ENCODE measurements at regions not wholly inside any gene's neighbourhood (a gene's known extent, or its start where the extent isn't known, plus 50 kb on each side); places are given as distances from the start of the nearest gene placed in this dataset.

DNA sequence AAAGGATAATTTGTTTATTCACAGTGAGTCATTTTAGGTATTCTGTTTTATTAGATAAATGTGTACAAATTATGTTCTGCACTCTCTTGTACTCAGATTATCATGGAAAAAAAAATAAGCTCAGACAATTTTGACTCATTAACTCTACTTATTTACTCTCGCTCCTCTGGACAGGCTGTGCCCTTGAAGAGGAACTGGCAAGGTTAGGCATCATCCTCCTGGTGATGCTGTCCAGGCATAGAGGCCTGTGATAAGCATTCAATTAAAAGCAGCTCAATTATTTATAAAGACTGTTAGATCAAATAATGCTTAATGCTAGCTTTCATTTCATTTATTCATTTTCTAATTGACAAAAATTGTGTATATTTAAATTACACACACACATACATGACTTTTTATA, 518.5 kb downstream of the TENT5A start:
- no peak for DNase-seq

DNA sequence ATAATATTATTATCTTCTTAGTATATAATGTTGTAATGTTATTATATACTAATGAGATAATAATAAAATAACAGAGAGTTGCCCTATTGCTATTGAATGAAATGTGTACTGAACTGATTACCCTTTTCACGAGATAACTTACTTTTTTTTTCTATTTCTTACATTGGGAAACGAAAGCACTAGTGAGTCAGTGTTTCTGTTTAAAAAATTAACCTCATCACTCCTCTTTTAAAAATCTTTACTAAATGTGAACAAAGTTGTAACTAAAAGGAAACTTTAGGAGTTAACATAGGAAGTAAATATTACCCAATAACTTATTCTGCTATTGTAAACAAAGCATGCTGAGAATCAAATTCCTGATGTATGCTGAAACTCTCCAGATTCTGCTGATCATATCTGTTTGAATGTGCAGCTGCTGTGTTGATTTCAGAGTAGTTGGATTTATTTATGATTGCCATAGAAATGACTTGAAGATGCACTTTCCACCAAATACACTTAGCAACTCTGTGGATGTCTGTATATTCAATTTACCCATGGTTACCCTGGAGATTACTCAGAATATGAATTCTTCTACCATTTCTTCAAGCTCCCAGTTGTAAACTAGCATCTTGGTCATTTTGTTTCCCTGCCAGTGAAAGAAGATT, 523.4 kb downstream of the TENT5A start:
- peak; percentile 26 for DNase-seq

DNA sequence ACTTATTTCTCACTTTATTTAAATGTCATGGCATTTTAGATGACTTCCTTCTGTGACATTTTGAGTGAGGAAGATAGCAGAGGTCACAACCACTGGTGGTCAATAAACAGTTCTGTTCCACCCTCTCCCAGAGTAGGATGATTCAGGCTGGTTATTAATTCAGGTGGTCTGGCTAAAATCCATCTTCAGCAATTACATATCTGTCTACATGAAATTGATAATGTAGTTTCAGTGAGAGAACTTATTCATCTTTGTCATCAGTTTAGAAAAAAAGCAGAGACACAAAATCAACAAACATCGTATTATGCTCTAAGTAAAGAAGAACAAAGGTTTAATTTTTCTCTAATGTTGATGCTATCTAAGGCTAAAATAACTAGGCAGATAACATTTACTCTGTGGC, 525.5 kb downstream of the TENT5A start:
- no peak for DNase-seq

- DNase-seq: no peak
These were observed 535.8 kb downstream of the TENT5A start for GRCh38 chr6:81216668-81217067.

GRCh38 chr6:81215092-81215432, 537.4 kb downstream of the TENT5A start:
- no peak for DNase-seq

- no peak for DNase-seq
These were observed 537.9 kb downstream of the TENT5A start for GRCh38 chr6:81214414-81215091.

- DNase-seq: peak; percentile 51
These were observed 547.8 kb downstream of the TENT5A start for GRCh38 chr6:81204731-81205130.

GRCh38 chr6:81194374-81194773, 558.1 kb downstream of the TENT5A start:
- DNase-seq: no peak

DNA sequence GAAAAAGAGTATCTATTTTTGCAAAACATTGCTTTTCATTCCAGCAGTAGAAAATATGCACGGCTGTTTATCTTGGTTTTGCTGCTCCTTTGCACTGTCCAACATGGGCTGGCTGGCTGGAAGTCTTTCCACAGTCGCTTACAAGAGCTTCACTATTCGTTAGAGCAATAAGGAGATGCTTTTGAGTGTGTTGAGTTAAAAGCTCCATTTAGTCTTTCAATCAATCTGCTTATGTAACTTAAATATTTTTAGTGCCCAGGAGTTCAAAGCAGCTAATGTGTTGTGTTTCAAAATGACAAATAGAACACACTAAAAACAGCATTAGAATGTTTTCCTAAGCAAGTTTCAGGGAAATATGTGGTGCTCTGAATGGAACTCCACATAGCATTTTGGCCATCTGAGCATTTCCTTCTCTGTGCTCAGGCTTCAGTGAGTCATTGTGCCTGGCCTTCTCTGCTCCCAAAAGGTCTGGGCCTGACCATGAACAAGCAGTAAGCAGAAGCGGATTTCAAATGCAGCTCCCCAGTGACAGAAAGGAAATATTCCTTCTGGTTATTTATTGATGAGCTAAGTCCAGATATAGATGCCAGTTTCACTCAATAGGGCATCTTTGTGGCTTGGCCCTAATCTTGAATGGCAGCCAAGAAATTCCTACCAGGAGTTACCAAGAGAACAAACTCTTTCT, 580.3 kb downstream of the TENT5A start:
- DNase-seq: peak; percentile 74

DNA sequence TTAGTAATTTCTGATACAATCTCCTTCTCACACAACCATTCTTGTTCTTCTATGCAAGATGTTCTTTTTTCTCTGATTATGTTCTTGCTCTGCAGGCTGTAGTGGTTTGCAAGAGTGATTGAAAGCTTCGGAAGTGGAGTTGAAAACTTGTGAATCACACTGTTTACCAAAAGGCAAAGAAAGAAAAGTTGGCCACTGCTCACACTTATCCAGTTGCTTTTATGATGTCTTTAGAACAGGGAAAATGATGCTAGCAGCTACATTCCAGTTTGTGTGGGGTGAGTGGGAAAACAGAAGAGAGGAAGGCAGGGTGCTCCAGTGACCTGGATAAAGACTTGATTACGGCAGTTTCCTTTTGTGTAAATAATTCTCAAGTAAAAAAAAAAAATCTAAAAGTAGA, 583.3 kb downstream of the TENT5A start:
- DNase-seq: peak; percentile 57

GRCh38 chr6:81166770-81167169, 585.7 kb downstream of the TENT5A start:
- DNase-seq: peak; percentile 85

DNA sequence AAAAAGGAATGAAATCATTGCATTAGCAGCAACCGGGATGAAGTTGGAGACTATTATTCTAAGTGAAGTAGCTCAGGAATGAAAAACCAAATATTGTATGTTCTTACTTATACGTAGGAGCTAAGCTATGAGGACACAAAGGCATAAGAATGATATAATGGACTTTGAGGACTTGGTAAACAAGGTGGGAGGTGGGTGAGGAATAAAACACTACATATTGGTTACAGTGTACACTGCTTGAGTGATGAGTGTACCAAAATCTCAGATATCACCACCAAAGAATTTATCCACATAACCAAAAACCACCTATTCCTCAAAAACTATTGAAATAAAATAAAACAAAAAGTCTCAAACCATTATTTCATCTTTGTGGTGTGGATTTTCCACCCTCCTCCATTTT, 593.5 kb downstream of the TENT5A start:
- no peak for DNase-seq

- DNase-seq: peak; percentile 51
These were observed 603.7 kb downstream of the TENT5A start for GRCh38 chr6:81148751-81149150.

DNA sequence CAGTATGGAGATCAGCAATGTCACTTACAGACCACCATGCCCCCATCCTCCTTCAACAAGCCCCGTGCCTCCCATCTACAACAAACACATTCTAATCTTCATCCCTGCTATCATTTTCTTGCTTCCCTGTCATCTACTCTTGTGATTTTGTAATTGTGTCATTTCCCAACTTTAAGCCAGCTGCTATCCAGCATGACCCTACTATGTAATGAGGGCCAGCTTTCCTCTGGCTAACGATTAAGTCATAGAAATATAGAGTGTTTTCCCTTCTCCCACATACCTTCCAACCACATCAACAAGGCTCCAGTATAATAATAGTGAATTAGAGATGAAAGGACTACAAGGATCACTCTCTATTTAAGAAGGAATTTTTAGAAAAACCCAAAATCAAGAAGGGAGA, 607.0 kb downstream of the TENT5A start:
- peak; percentile 29 for DNase-seq

GRCh38 chr6:81144346-81144745, 608.1 kb downstream of the TENT5A start:
- DNase-seq: peak; percentile 27

- DNase-seq: no peak
These were observed 614.2 kb downstream of the TENT5A start for GRCh38 chr6:81138236-81138635.

GRCh38 chr6:81130969-81131368, 621.5 kb downstream of the TENT5A start:
- no peak for DNase-seq

GRCh38 chr6:81130061-81130460, 622.4 kb downstream of the TENT5A start:
- peak; percentile 18 for DNase-seq

GRCh38 chr6:81128671-81129070, 623.8 kb downstream of the TENT5A start:
- no peak for DNase-seq

DNA sequence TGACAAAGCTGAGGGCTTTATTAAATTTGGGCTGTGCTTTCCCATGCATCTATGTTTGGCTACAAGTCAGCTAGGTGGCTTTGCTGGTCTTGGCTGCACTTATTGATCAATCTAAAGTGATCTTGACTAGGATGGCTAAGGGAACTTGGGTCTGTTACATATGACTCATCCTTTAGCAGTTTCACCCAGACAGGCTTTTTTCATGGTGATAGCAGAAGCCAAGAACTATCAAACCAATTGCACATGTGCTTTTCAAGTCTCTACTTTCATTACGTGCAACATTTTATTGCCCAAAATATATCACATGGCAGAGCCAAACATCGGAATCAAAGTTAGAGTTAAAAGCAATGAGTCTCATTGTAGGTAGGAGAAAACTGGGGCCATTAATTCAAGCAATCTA, 626.3 kb downstream of the TENT5A start:
- peak; percentile 44 for DNase-seq

DNA sequence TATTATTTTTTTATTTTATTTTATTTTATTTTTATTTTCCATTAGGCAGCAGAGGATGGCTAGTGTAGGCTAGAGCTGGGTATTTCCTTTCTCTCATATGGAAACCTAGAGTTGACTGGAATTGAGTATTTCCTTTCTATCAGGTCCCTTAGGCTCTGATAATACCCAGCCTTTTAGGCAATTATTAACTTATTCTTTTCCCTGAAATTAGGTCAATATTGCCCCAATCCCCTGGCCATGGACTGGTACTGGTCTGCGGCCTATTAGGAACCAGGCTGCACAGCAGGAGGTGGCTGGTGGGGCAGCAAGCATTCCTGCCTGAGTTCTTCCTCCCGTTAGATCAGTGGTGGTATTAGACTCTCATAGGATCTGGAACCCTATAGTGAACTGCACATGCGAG, 632.2 kb downstream of the TENT5A start:
- DNase-seq: no peak

DNA sequence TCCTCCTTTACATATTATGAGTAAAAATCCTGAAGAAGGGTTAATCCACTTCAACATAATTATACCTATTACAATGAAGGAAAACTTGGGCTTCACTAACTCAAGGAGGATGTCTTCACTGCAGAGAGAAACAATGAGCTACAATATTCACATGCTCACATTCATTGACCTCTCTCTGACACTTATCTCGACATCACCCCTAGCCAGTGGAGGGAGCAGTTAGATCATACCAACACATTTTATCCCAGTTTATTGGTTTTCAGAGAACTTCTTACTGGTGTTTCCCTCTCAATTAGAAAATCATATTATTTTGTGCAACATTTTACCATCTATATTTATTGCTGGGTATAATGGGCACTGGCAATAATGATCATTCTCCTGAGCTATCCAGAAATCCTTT, 646.5 kb downstream of the TENT5A start:
- no peak for DNase-seq

GRCh38 chr6:81098109-81098814, 654.2 kb downstream of the TENT5A start:
- DNase-seq: no peak
